ENCODE measurements at regions not wholly inside any gene's neighbourhood (a gene's known extent, or its start where the extent isn't known, plus 50 kb on each side); places are given as distances from the start of the nearest gene placed in this dataset.
"Not testable (repeated sequence)": the region's sequence is repeated elsewhere in the genome, so short reads cannot be mapped to it uniquely, and the experiment has no call there.

GRCh38 chr1:70717656-70718055, 306.6 kb downstream of the CTH start:
- TF ChIP-seq CTCF (IDR thresholded peaks at IDR 0.05; ENCODE audit: insufficient read depth, low read depth, low read length) = no peak
- no peak for DNase-seq (ENCODE audit: low read depth)
- H3K4me3 ChIP-seq (ENCODE audit: low read depth, low read length) = no peak overlapping the region

GRCh38 chr1:70718086-70718630, 307.1 kb downstream of the CTH start:
- no peak overlapping the region for H3K4me3 ChIP-seq (ENCODE audit: low read depth, low read length)
- no peak for DNase-seq (ENCODE audit: low read depth)
- TF ChIP-seq CTCF (IDR thresholded peaks at IDR 0.05; ENCODE audit: insufficient read depth, low read depth, low read length) = no peak

- DNase-seq (ENCODE audit: low read depth) = peak; percentile 41
- no peak overlapping the region for H3K4me3 ChIP-seq (ENCODE audit: low read depth, low read length)
- TF ChIP-seq CTCF (IDR thresholded peaks at IDR 0.05; ENCODE audit: insufficient read depth, low read depth, low read length) = no peak
Observed at GRCh38 chr1:70719154-70719553, 308.1 kb downstream of the CTH start.

GRCh38 chr1:70720109-70720508, 309.0 kb downstream of the CTH start:
- no peak for TF ChIP-seq CTCF (IDR thresholded peaks at IDR 0.05; ENCODE audit: insufficient read depth, low read depth, low read length)
- H3K4me3 ChIP-seq (ENCODE audit: low read depth, low read length) = no peak overlapping the region
- no peak for DNase-seq (ENCODE audit: low read depth)

GRCh38 chr1:70720521-70720920, 309.5 kb downstream of the CTH start:
- no peak for TF ChIP-seq CTCF (IDR thresholded peaks at IDR 0.05; ENCODE audit: insufficient read depth, low read depth, low read length)
- no peak overlapping the region for H3K4me3 ChIP-seq (ENCODE audit: low read depth, low read length)
- no peak for DNase-seq (ENCODE audit: low read depth)

- no peak for DNase-seq (ENCODE audit: low read depth)
- H3K4me3 ChIP-seq (ENCODE audit: low read depth, low read length) = no peak overlapping the region
- no peak for TF ChIP-seq CTCF (IDR thresholded peaks at IDR 0.05; ENCODE audit: insufficient read depth, low read depth, low read length)
Observed at GRCh38 chr1:70727886-70728489, 316.9 kb downstream of the CTH start.

- H3K4me3 ChIP-seq (ENCODE audit: low read depth, low read length); DNase-seq (ENCODE audit: low read depth): not testable (repeated sequence)
Observed at GRCh38 chr1:70736518-70736917, 311.1 kb downstream of the PTGER3 start.
